ENCODE measurements at regions not wholly inside any gene's neighbourhood (a gene's known extent, or its start where the extent isn't known, plus 50 kb on each side); places are given as distances from the start of the nearest gene placed in this dataset.
"Not testable (repeated sequence)": the region's sequence is repeated elsewhere in the genome, so short reads cannot be mapped to it uniquely, and the experiment has no call there.

GRCh38 chr6:167219079-167219478 lies 61.3 kb upstream of the GPR31 start:
- TF ChIP-seq CTCF (IDR thresholded peaks at IDR 0.05; ENCODE audit: low read length); EZH2 (optimal IDR thresholded peaks at IDR 0.05; ENCODE audit: low read depth, low read length); EZH2phosphoT487 (IDR thresholded peaks at IDR 0.05; ENCODE audit: low read length): not testable (repeated sequence)
